ENCODE measurements at regions not wholly inside any gene's neighbourhood (a gene's known extent, or its start where the extent isn't known, plus 50 kb on each side); places are given as distances from the start of the nearest gene placed in this dataset.

GRCh38 chr9:28260330-28260729, 687.0 kb upstream of the C9orf72 start:
- Histone ChIP-seq H3K36me3 (no peaks in the 10 kb centered on the region), H3K27me3 (no peaks in the 10 kb centered on the region), H3K4me1 (no peaks in the 10 kb centered on the region), H3K4me3 (no peak overlapping the region), H3K27ac (replicated peaks in 1 of 4) (no peak overlapping the region), H3K9me3 (no peaks in the 10 kb centered on the region)
- intact Hi-C loops (cut with DNase I) = no loop called here
- WGBS = 91% methylated on average over 4 of the region's 4 CpGs
- no peak for DNase-seq (ENCODE audit: extremely low spot score)
- no peak for TF ChIP-seq POLR2AphosphoS5 (IDR thresholded peaks at IDR 0.05)
- TF ChIP-seq POLR2A (IDR thresholded peaks at IDR 0.05; ENCODE audit: low read depth) = no peak
- no peak for TF ChIP-seq EP300 (IDR thresholded peaks at IDR 0.05)
- no peak for TF ChIP-seq CTCF (IDR thresholded peaks at IDR 0.05)

GRCh38 chr9:28264368-28264767, 691.1 kb upstream of the C9orf72 start:
- Histone ChIP-seq H3K27me3 (no peaks in the 10 kb centered on the region), H3K4me1 (no peaks in the 10 kb centered on the region), H3K27ac (replicated peaks in 1 of 4) (no peak overlapping the region), H3K9me3 (no peaks in the 10 kb centered on the region), H3K4me3 (no peak overlapping the region), H3K36me3 (no peaks in the 10 kb centered on the region)
- intact Hi-C loops (cut with DNase I) = no loop called here
- TF ChIP-seq EP300 (IDR thresholded peaks at IDR 0.05) (no peak), POLR2AphosphoS5 (IDR thresholded peaks at IDR 0.05) (no peak), POLR2A (IDR thresholded peaks at IDR 0.05; ENCODE audit: low read depth) (no peak), CTCF (IDR thresholded peaks at IDR 0.05) (no peak)
- DNase-seq (ENCODE audit: extremely low spot score) = no peak
- 88% methylated on average over 4 of the region's 4 CpGs for WGBS

- TF ChIP-seq POLR2A (IDR thresholded peaks at IDR 0.05; ENCODE audit: low read depth) (no peak), EP300 (IDR thresholded peaks at IDR 0.05) (no peak), CTCF (IDR thresholded peaks at IDR 0.05) (no peak)
- H3K27me3 ChIP-seq = no peaks in the 10 kb centered on the region
- no peaks in the 10 kb centered on the region for H3K4me1 ChIP-seq
- intact Hi-C loops (cut with DNase I) = no loop called here
- H3K4me3 ChIP-seq = no peak overlapping the region
- H3K27ac ChIP-seq (replicated peaks in 1 of 4) = no peak overlapping the region
- H3K9me3 ChIP-seq = no peaks in the 10 kb centered on the region
- H3K36me3 ChIP-seq = no peaks in the 10 kb centered on the region
- WGBS = 87% methylated on average over 6 of the region's 6 CpGs
- DNase-seq (ENCODE audit: extremely low spot score) = no peak
These were observed 694.1 kb upstream of the C9orf72 start for GRCh38 chr9:28267351-28267750.

- intact Hi-C loops (cut with DNase I) = no loop called here
- TF ChIP-seq POLR2AphosphoS5 (IDR thresholded peaks at IDR 0.05) (no peak), EP300 (IDR thresholded peaks at IDR 0.05) (no peak), CTCF (IDR thresholded peaks at IDR 0.05) (no peak), POLR2A (IDR thresholded peaks at IDR 0.05; ENCODE audit: low read depth) (no peak)
- Histone ChIP-seq H3K4me3 (no peak overlapping the region), H3K9me3 (no peaks in the 10 kb centered on the region), H3K36me3 (no peaks in the 10 kb centered on the region), H3K27me3 (no peaks in the 10 kb centered on the region), H3K27ac (replicated peaks in 1 of 4) (no peak overlapping the region), H3K4me1 (no peaks in the 10 kb centered on the region)
- 85% methylated on average over 4 of the region's 4 CpGs for WGBS
- no peak for DNase-seq (ENCODE audit: extremely low spot score)
These were observed 696.9 kb upstream of the C9orf72 start for GRCh38 chr9:28270156-28270555.

GRCh38 chr9:28272127-28272526, 698.8 kb upstream of the C9orf72 start:
- 83% methylated on average over 4 of the region's 4 CpGs for WGBS
- no peaks in the 10 kb centered on the region for H3K36me3 ChIP-seq
- TF ChIP-seq CTCF (IDR thresholded peaks at IDR 0.05) (no peak), EP300 (IDR thresholded peaks at IDR 0.05) (no peak), POLR2A (IDR thresholded peaks at IDR 0.05; ENCODE audit: low read depth) (no peak), POLR2AphosphoS5 (IDR thresholded peaks at IDR 0.05) (no peak)
- H3K9me3 ChIP-seq = no peaks in the 10 kb centered on the region
- no peaks in the 10 kb centered on the region for H3K27me3 ChIP-seq
- no peak for DNase-seq (ENCODE audit: extremely low spot score)
- H3K27ac ChIP-seq (replicated peaks in 1 of 4) = no peak overlapping the region
- H3K4me3 ChIP-seq = no peak overlapping the region
- no peaks in the 10 kb centered on the region for H3K4me1 ChIP-seq
- intact Hi-C loops (cut with DNase I) = no loop called here

All from esophagus muscularis mucosa (tissue), 4 donors.